Endothelial cell (in vitro differentiated cells): ENCODE measurements at regions not wholly inside any gene's neighbourhood (a gene's known extent, or its start where the extent isn't known, plus 50 kb on each side); places are given as distances from the start of the nearest gene placed in this dataset.

Experiments used
- DNase-seq: peaks from one replicate; pipeline ENCODE4 v3.0.0; 2021; ENCODE audit warnings: low spot score
- H3K27ac Mint-ChIP-seq: one replicate; pipeline ENCODE4 v1.8.0; 2021; ENCODE audit warnings: mixed read lengths, inconsistent platforms; ENCODE audit not compliant: unreplicated experiment
- H3K27me3 Mint-ChIP-seq: one replicate; pipeline ENCODE4 v1.8.0; 2021; ENCODE audit warnings: mild to moderate bottlenecking, moderate library complexity, mixed read lengths, inconsistent platforms; ENCODE audit not compliant: unreplicated experiment
- H3K36me3 Mint-ChIP-seq: one replicate; pipeline ENCODE4 v1.8.0; 2021; ENCODE audit warnings: mild to moderate bottlenecking, low read depth, mixed read lengths, inconsistent platforms; ENCODE audit not compliant: unreplicated experiment
- H3K4me1 Mint-ChIP-seq: one replicate; pipeline ENCODE4 v1.8.0; 2021; ENCODE audit warnings: mild to moderate bottlenecking, mixed read lengths, inconsistent platforms; ENCODE audit not compliant: unreplicated experiment
- H3K4me3 Mint-ChIP-seq: one replicate; pipeline ENCODE4 v1.8.0; 2021; ENCODE audit warnings: mild to moderate bottlenecking, mixed read lengths, inconsistent platforms; ENCODE audit not compliant: unreplicated experiment
- H3K9me3 Mint-ChIP-seq: one replicate; pipeline ENCODE4 v1.8.0; 2021; ENCODE audit warnings: mixed read lengths, inconsistent platforms; ENCODE audit not compliant: unreplicated experiment
- CTCF ChIP-seq: fragments of 200-600 bp; sonication (generic); IDR thresholded peaks from one replicate; pipeline ENCODE4 v1.5.0; 2021; ENCODE audit warnings: antibody characterized with exemption; ENCODE audit not compliant: unreplicated experiment

GRCh38 chr1:69246109-69246508, 321.6 kb upstream of the LRRC7 start:
- Mint-ChIP-seq H3K27ac (no peak overlapping the region), H3K9me3 (no peaks in the 10 kb centered on the region), H3K27me3 (no peaks in the 10 kb centered on the region), H3K4me1 (no peaks in the 10 kb centered on the region), H3K36me3 (no peaks in the 10 kb centered on the region), H3K4me3 (no peak overlapping the region)
- TF ChIP-seq CTCF = no peak
- DNase-seq = no peak

DNA sequence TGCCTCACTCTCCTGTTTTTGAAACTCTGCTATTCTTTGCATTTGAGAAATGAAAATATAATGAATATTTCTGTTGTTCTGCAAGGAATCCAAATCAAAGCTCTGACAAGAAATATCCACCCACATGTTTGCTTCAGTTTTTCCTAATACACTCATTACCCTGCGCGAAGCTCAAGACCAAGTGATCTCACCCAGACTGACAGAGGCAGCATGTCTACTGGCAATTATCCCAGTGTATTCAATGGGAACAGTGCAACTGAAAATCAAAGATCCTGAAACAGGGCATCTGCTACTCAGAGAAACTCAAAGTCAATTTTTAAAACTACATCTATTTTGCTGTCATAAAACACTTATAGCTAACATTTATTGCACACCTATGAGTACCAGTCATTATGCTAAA, 321.0 kb upstream of the LRRC7 start:
- TF ChIP-seq CTCF = no peak
- H3K27me3 Mint-ChIP-seq = no peaks in the 10 kb centered on the region

GRCh38 chr1:69252696-69253095, 315.0 kb upstream of the LRRC7 start:
- no peak for TF ChIP-seq CTCF
- no peak for DNase-seq

More for the DNA sequence above, 321.0 kb upstream of the LRRC7 start:
- H3K36me3 Mint-ChIP-seq = no peaks in the 10 kb centered on the region
- no peak overlapping the region for H3K4me3 Mint-ChIP-seq
- H3K27ac Mint-ChIP-seq = no peak overlapping the region
- no peaks in the 10 kb centered on the region for H3K4me1 Mint-ChIP-seq
- DNase-seq = no peak
- no peaks in the 10 kb centered on the region for H3K9me3 Mint-ChIP-seq

DNA sequence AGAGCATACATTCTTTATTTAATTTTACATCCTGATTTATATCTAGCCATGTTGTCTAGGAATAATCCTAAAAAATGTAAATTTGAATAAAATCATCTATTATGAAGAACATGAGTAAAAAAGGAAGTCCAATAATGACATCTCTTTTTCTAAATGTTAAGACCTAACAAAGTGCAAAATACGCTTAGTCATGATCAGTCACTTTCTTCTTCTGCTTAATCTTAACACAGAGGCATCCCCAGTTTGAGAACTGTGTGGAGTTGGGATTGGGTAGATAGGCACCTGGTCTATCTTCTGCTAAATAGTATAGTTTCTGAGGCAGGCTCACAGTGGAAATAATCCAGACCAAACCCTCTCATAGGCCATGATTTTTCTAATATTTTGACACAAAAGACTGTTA, 311.7 kb upstream of the LRRC7 start:
- Mint-ChIP-seq H3K36me3 (no peaks in the 10 kb centered on the region), H3K27ac (no peak overlapping the region), H3K9me3 (no peaks in the 10 kb centered on the region), H3K4me3 (no peak overlapping the region), H3K4me1 (no peaks in the 10 kb centered on the region), H3K27me3 (no peaks in the 10 kb centered on the region)
- DNase-seq = no peak
- no peak for TF ChIP-seq CTCF

More at GRCh38 chr1:69252696-69253095, 315.0 kb upstream of the LRRC7 start:
- Mint-ChIP-seq H3K9me3 (no peaks in the 10 kb centered on the region), H3K27me3 (no peaks in the 10 kb centered on the region), H3K36me3 (no peaks in the 10 kb centered on the region), H3K27ac (no peak overlapping the region), H3K4me1 (no peaks in the 10 kb centered on the region), H3K4me3 (no peak overlapping the region)

GRCh38 chr1:69258842-69259241, 308.9 kb upstream of the LRRC7 start:
- H3K4me3 Mint-ChIP-seq = no peak overlapping the region

More at GRCh38 chr1:69258842-69259241, 308.9 kb upstream of the LRRC7 start:
- no peak overlapping the region for H3K27ac Mint-ChIP-seq
- DNase-seq = no peak
- no peak for TF ChIP-seq CTCF
- no peaks in the 10 kb centered on the region for H3K9me3 Mint-ChIP-seq
- no peaks in the 10 kb centered on the region for H3K4me1 Mint-ChIP-seq
- H3K27me3 Mint-ChIP-seq = no peaks in the 10 kb centered on the region
- no peaks in the 10 kb centered on the region for H3K36me3 Mint-ChIP-seq
